ENCODE measurements at regions not wholly inside any gene's neighbourhood (a gene's known extent, or its start where the extent isn't known, plus 50 kb on each side); places are given as distances from the start of the nearest gene placed in this dataset.

- TF ChIP-seq CTCF (conservative IDR thresholded peaks at IDR 0.05 in 1 of 2, IDR thresholded peaks at IDR 0.05 in 1 of 2; ENCODE audit: low read depth in 1 of 2, low read length in 2 of 2) (peak; percentile 26 to 32), EZH2 (IDR thresholded peaks at IDR 0.05; ENCODE audit: low read length, missing control alignments) (no peak)
Measured at GRCh38 chr14:66401449-66402095, 84.6 kb upstream of the CCDC196 start.

Measured in fibroblast of lung (primary cell).